ENCODE measurements at regions not wholly inside any gene's neighbourhood (a gene's known extent, or its start where the extent isn't known, plus 50 kb on each side); places are given as distances from the start of the nearest gene placed in this dataset.

- no peaks in the 10 kb centered on the region for H3K36me3 Mint-ChIP-seq (ENCODE audit: low read depth)
- intact Hi-C loops (cut with micrococcal nuclease), result no loop called here
- H3K27ac Mint-ChIP-seq, result no peak overlapping the region
- peaks cover 6% of the 10 kb centered on the region for H3K9me3 Mint-ChIP-seq
- no peak for TF ChIP-seq CTCF (IDR thresholded peaks at IDR 0.05)
- no peaks in the 10 kb centered on the region for H3K27me3 Mint-ChIP-seq
- POLR2A ChIA-PET, result no interaction called here
- no peak overlapping the region for H3K4me3 Mint-ChIP-seq
- DNase-seq (no peak), ATAC-seq (ENCODE audit: low read depth) (no peak)
- CTCF ChIA-PET, result no interaction called here
- no peaks in the 10 kb centered on the region for H3K4me1 Mint-ChIP-seq
These were observed 701.0 kb downstream of the DCDC2C start for GRCh38 chr2:4404363-4404762.

GRCh38 chr2:4408321-4408720, 704.9 kb downstream of the DCDC2C start:
- Mint-ChIP-seq H3K4me3 (no peak overlapping the region), H3K4me1 (no peaks in the 10 kb centered on the region), H3K36me3 (ENCODE audit: low read depth) (no peaks in the 10 kb centered on the region), H3K9me3 (peaks cover 6% of the 10 kb centered on the region), H3K27me3 (no peaks in the 10 kb centered on the region), H3K27ac (no peak overlapping the region)
- DNase-seq, result no peak
- intact Hi-C loops (cut with micrococcal nuclease), result no loop called here
- no peak for ATAC-seq (ENCODE audit: low read depth)
- POLR2A ChIA-PET, result no interaction called here
- CTCF ChIA-PET, result no interaction called here
- TF ChIP-seq CTCF (IDR thresholded peaks at IDR 0.05), result no peak

DNA sequence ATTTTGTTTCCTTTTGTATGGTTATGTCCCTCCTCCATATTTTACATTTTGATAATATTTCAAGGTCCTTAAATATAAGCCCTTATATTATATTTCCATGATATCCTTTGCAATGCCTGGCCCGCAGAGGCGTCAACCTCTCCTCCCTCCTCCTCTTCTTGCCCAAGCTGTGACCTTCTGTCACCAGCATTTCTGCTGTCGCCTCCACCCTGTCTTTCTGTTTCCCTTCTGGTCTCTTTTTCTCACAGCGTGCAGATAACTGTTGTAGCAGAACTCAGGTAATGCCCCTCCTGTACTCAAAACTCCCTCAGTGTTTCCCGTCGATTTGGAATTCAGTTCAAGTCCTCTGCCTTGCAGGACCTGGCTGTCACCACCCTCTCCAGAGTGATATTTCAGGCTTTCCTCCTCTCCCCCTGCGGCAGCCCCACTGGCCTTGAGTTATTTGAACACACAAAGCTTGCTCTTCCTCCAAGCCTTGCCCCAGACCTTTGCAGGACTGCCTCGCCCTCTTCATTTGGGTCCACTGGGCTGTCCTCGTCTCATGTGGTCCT, 709.3 kb downstream of the DCDC2C start:
- intact Hi-C loops (cut with micrococcal nuclease), result no loop called here
- Mint-ChIP-seq H3K27ac (no peak overlapping the region), H3K4me3 (no peak overlapping the region), H3K27me3 (no peaks in the 10 kb centered on the region), H3K4me1 (no peaks in the 10 kb centered on the region), H3K9me3 (peaks cover 3% of the 10 kb centered on the region), H3K36me3 (ENCODE audit: low read depth) (no peaks in the 10 kb centered on the region)
- ChIA-PET POLR2A (no interaction called here), CTCF (no interaction called here)
- DNase-seq, result no peak
- no peak for ATAC-seq (ENCODE audit: low read depth)
- no peak for TF ChIP-seq CTCF (IDR thresholded peaks at IDR 0.05)

- no peak for ATAC-seq (ENCODE audit: low read depth)
- no peak for TF ChIP-seq CTCF (IDR thresholded peaks at IDR 0.05)
- no peaks in the 10 kb centered on the region for H3K36me3 Mint-ChIP-seq (ENCODE audit: low read depth)
These were observed 711.8 kb downstream of the DCDC2C start for GRCh38 chr2:4415171-4415570.

GRCh38 chr2:4415810-4416413, 712.5 kb downstream of the DCDC2C start:
- H3K4me1 Mint-ChIP-seq, result no peaks in the 10 kb centered on the region
- no peak overlapping the region for H3K27ac Mint-ChIP-seq
- intact Hi-C loops (cut with micrococcal nuclease), result no loop called here
- no peak for ATAC-seq (ENCODE audit: low read depth)
- H3K4me3 Mint-ChIP-seq, result no peak overlapping the region
- no peaks in the 10 kb centered on the region for H3K36me3 Mint-ChIP-seq (ENCODE audit: low read depth)
- DNase-seq, result no peak
- ChIA-PET CTCF (no interaction called here), POLR2A (no interaction called here)
- H3K9me3 Mint-ChIP-seq, result peaks cover 6% of the 10 kb centered on the region
- H3K27me3 Mint-ChIP-seq, result no peaks in the 10 kb centered on the region
- TF ChIP-seq CTCF (IDR thresholded peaks at IDR 0.05), result no peak

More at GRCh38 chr2:4415171-4415570, 711.8 kb downstream of the DCDC2C start:
- Mint-ChIP-seq H3K27me3 (no peaks in the 10 kb centered on the region), H3K27ac (no peak overlapping the region), H3K4me3 (no peak overlapping the region), H3K9me3 (peaks cover 6% of the 10 kb centered on the region), H3K4me1 (no peaks in the 10 kb centered on the region)
- ChIA-PET POLR2A (no interaction called here), CTCF (no interaction called here)
- intact Hi-C loops (cut with micrococcal nuclease), result no loop called here
- no peak for DNase-seq

Data from activated B cell treated with CpG ODN at 0.5 μM for 24 hours (primary cell).